Cardiac fibroblast (primary cell): ENCODE measurements at regions not wholly inside any gene's neighbourhood (a gene's known extent, or its start where the extent isn't known, plus 50 kb on each side); places are given as distances from the start of the nearest gene placed in this dataset.
"Not testable (repeated sequence)": the region's sequence is repeated elsewhere in the genome, so short reads cannot be mapped to it uniquely, and the experiment has no call there.

Experiments used
- DNase-seq, 2 donors: peaks; one replicate each; pipeline versions ENCODE4 v3.0.0 to v3.0.0-alpha.2; 2010; ENCODE audit warnings: low read depth in 2 of 2
- H3K4me3 ChIP-seq, 2 donors: replicated peaks in 1 of 2; 1 replicate in 1 of 2; 2 replicates in 1 of 2; pipeline ENCODE4 v1.5.1; 2011; ENCODE audit warnings: low read depth in 2 of 2, low read length in 2 of 2, mild to moderate bottlenecking in 2 of 2, moderate library complexity in 1 of 2
- CTCF ChIP-seq: IDR thresholded peaks from one replicate; pipeline ENCODE4 v1.5.1; 2011; ENCODE audit warnings: low read depth, mild to moderate bottlenecking, low read length, inconsistent platforms

DNA sequence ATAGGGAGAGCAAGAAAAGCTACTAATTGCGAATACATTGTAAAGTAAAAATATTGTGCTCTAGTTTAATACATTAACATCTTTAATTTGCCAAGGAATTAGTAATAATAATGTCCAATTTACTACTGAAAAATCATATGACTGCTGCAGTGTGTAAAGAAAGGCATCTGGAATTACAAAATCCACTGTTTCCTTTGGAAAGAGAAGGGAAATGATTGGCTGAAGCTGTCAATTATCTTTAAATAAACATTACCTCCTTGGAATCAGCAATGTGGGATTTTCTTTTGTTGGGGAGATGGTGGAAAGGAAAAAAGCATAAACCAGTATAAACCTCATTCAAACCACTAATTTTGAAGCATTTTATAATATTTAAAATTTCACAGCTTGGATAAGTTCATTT, 276.0 kb downstream of the MAP2K6 start:
- DNase-seq, result no peak
- no peak for TF ChIP-seq CTCF
- H3K4me3 ChIP-seq, result no peak overlapping the region

DNA sequence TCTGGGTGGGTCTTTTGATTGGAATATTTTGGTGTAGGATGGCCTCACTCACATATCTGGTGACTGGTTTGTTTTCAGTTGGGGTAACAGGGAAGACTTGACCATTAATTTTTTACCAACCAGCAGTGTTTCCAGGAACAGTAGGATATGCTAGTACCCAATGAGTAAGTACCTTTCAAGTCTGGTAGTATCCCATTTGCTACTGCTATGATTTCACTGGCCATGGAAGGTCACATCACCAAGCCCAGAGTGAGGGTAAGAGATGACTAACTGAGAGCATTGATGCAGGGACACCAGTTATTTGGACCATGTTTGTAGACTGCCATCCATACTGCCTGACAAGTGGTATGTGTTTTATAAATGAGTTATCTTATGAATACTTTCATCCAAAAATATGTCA, 277.7 kb downstream of the MAP2K6 start:
- no peak overlapping the region for H3K4me3 ChIP-seq
- TF ChIP-seq CTCF, result no peak
- DNase-seq, result no peak

GRCh38 chr17:69695646-69696045, 281.1 kb downstream of the MAP2K6 start:
- no peak for DNase-seq
- H3K4me3 ChIP-seq, result no peak overlapping the region
- no peak for TF ChIP-seq CTCF

DNA sequence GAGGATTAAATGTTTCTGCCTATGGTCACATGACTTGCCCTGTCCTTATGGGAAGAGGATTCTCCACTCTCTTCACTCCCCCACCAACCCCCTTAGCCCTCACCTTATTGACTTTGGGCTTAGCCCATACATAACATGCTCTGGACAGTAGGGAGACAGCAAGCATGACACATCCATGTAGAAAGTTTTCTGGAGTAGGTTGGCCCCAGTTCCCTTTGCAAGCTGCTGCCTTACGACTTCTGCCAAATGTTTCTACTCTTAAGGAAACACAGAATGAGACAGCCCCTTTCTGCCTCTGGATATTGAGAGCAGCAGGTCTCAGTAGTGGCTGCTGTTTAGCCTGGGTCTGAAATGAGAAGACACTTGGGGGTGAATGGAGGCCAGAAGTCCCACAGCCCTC, 282.2 kb downstream of the MAP2K6 start:
- no peak for DNase-seq
- H3K4me3 ChIP-seq, result no peak overlapping the region
- no peak for TF ChIP-seq CTCF

GRCh38 chr17:69698352-69698751, 283.9 kb downstream of the MAP2K6 start:
- H3K4me3 ChIP-seq, DNase-seq: not testable (repeated sequence)

GRCh38 chr17:69702078-69702477, 287.6 kb downstream of the MAP2K6 start:
- DNase-seq, result no peak
- no peak for TF ChIP-seq CTCF
- no peak overlapping the region for H3K4me3 ChIP-seq

DNA sequence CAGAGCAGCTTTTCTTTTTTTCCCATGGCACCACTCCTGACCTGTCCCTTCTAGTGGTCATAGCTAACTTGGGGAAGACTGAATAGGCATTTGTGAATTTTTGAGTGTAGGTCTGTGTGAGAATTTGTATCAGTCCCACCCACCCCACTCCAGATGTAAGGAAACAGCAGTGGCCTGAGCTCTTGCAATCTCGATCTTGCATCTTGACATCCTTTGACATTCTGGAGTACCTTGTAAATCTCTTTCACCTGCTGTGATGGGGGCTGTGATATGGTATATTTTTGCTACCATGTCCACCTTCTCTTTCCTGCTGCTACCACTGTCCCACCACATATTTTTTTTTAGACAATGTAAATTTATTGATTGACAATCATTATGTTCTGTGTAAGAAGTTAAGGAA, 289.3 kb downstream of the MAP2K6 start:
- no peak for TF ChIP-seq CTCF

DNA sequence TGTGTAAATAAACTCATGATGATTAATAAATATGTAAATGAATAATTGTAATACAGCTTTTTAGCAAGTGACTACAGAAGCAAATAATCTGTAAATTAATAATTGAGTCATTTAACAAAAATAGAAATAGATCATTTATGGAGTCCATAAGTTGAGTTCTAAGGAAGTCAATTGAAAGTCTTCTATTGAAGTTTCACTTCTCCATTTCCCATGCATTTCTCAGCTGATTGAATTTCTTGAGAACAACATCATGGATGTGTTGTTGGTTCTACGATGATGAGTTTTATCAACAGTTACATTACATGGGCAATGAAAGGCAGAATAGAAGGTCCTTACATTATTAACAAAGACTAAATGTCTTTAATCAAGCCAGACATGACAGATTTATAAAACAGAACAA, 290.4 kb downstream of the MAP2K6 start:
- H3K4me3 ChIP-seq, result no peak overlapping the region
- TF ChIP-seq CTCF, result no peak
- no peak for DNase-seq

More for the DNA sequence above, 289.3 kb downstream of the MAP2K6 start:
- H3K4me3 ChIP-seq, result no peak overlapping the region
- DNase-seq, result no peak
